ENCODE measurements at regions not wholly inside any gene's neighbourhood (a gene's known extent, or its start where the extent isn't known, plus 50 kb on each side); places are given as distances from the start of the nearest gene placed in this dataset.

DNA sequence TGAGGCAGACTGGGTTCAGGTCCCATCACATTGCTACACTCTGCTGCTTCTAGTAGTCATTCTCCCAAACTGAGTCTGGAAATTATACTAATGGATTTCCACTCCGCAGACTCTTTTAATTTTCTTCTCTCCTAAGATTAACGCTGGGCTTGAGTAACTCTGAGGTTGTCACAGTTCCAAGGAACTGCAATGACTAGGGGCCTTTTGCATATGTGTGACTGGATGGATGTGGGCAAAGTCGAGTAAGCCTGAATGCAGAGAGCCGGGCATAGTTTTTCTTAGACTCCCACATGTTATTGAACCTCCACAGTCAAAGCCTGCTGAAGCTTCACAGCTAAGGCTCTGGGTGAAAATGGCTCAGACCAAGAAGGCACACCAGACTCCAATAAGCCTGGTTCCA lies 160.9 kb upstream of the PROX1 start:
- TF ChIP-seq, protein P1, sequence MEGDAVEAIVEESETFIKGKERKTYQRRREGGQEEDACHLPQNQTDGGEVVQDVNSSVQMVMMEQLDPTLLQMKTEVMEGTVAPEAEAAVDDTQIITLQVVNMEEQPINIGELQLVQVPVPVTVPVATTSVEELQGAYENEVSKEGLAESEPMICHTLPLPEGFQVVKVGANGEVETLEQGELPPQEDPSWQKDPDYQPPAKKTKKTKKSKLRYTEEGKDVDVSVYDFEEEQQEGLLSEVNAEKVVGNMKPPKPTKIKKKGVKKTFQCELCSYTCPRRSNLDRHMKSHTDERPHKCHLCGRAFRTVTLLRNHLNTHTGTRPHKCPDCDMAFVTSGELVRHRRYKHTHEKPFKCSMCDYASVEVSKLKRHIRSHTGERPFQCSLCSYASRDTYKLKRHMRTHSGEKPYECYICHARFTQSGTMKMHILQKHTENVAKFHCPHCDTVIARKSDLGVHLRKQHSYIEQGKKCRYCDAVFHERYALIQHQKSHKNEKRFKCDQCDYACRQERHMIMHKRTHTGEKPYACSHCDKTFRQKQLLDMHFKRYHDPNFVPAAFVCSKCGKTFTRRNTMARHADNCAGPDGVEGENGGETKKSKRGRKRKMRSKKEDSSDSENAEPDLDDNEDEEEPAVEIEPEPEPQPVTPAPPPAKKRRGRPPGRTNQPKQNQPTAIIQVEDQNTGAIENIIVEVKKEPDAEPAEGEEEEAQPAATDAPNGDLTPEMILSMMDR (IDR thresholded peaks at IDR 0.05; ENCODE audit: low read depth, low read length): no peak
- TF ChIP-seq EZH2phosphoT487 (IDR thresholded peaks at IDR 0.05; ENCODE audit: low read depth): no peak
